H1 (cell line): ENCODE measurements at regions not wholly inside any gene's neighbourhood (a gene's known extent, or its start where the extent isn't known, plus 50 kb on each side); places are given as distances from the start of the nearest gene placed in this dataset.

Experiments
- GABPA ChIP-seq: IDR thresholded peaks from 2 replicates; pipeline ENCODE4 v1.6.1; 2011; ENCODE audit warnings: mild to moderate bottlenecking, low read length, moderate library complexity, borderline replicate concordance; ENCODE audit not compliant: insufficient read depth
- POLR2A ChIP-seq, 2 experiments: IDR thresholded peaks; 1 replicate in 1 of 2; 2 replicates in 1 of 2; pipeline ENCODE4 v1.6.1; 2011; ENCODE audit warnings: low read depth in 2 of 2, low read length in 2 of 2, mild to moderate bottlenecking in 2 of 2; ENCODE audit errors: control extremely low read depth in 1 of 2

GRCh38 chr4:137896221-137896737 is 345.9 kb downstream of the SLC7A11 start:
- no peak for TF ChIP-seq POLR2A (IDR thresholded peaks at IDR 0.05; ENCODE audit: control extremely low read depth in 1 of 2, low read depth in 2 of 2, low read length in 2 of 2)
- TF ChIP-seq GABPA: no peak
